CD4-positive, alpha-beta T cell (primary cell): ENCODE measurements at regions not wholly inside any gene's neighbourhood (a gene's known extent, or its start where the extent isn't known, plus 50 kb on each side); places are given as distances from the start of the nearest gene placed in this dataset.
"Not testable (repeated sequence)": the region's sequence is repeated elsewhere in the genome, so short reads cannot be mapped to it uniquely, and the experiment has no call there.

Experiments
- ATAC-seq: fragments of 200-7000 bp; cut with Tn5 transposase; one replicate; pipeline ENCODE4 v1.10.0; 2022; ENCODE audit warnings: mild to moderate bottlenecking; ENCODE audit not compliant: poor library complexity
- CTCF ChIA-PET: fragments of 350-600 bp; sonication (Branson Sonifier 250); formaldehyde crosslinking; loops from one replicate; lab custom pipeline; 2021; ENCODE audit warnings: antibody characterized with exemption, inconsistent platforms; lab: Charles Lee
- POLR2A ChIA-PET: fragments of 350-600 bp; sonication (Branson Sonifier 250); formaldehyde crosslinking; loops from one replicate; lab custom pipeline; 2021; ENCODE audit warnings: antibody characterized with exemption, inconsistent platforms; lab: Charles Lee
- DNase-seq, 14 experiments: peaks; one replicate each; pipeline ENCODE4 v3.0.0-alpha.2; 2013 to 2020; ENCODE audit warnings: mixed read lengths in 2 of 14
- H3K27ac ChIP-seq, 2 donors: one replicate each; pipeline versions ENCODE4 v1.5.1 to v1.7.0; 2013; ENCODE audit warnings: low read length in 2 of 2, low read depth in 1 of 2, mild to moderate bottlenecking in 1 of 2
- H3K27me3 ChIP-seq, 2 experiments: 1 replicate in 1 of 2; 2 replicates in 1 of 2; pipeline versions ENCODE4 v1.6.1 to v1.7.0; 2013; ENCODE audit warnings: low read length in 2 of 2, control low read depth in 1 of 2, mild to moderate bottlenecking in 1 of 2, moderate library complexity in 1 of 2; ENCODE audit not compliant: insufficient read depth in 2 of 2, control insufficient read depth in 1 of 2
- H3K36me3 ChIP-seq: one replicate; pipeline ENCODE4 v1.6.1; 2013; ENCODE audit warnings: low read length, control low read depth; ENCODE audit not compliant: insufficient read depth
- H3K4me1 ChIP-seq: one replicate; pipeline ENCODE4 v1.6.1; 2013; ENCODE audit warnings: low read length, control low read depth; ENCODE audit not compliant: insufficient read depth
- H3K4me3 ChIP-seq: one replicate; pipeline ENCODE4 v1.5.1; 2013; ENCODE audit warnings: mild to moderate bottlenecking, low read length, moderate library complexity
- H3K9me3 ChIP-seq, 2 experiments: 1 replicate in 1 of 2; 2 replicates in 1 of 2; pipeline versions ENCODE4 v1.6.1 to v1.7.0; 2013; ENCODE audit warnings: low read length in 2 of 2, mild to moderate bottlenecking in 2 of 2, control low read depth in 1 of 2, moderate library complexity in 1 of 2; ENCODE audit not compliant: control insufficient read depth in 1 of 2, insufficient read depth in 1 of 2
- H3K27ac Mint-ChIP-seq: one replicate; pipeline ENCODE4 v1.8.0; 2020; ENCODE audit warnings: mixed read lengths
- H3K27me3 Mint-ChIP-seq: one replicate; pipeline ENCODE4 v1.8.0; 2021; ENCODE audit warnings: mixed read lengths
- H3K36me3 Mint-ChIP-seq: one replicate; pipeline ENCODE4 v1.8.0; 2021; ENCODE audit warnings: low read depth, mixed read lengths
- H3K4me1 Mint-ChIP-seq: one replicate; pipeline ENCODE4 v1.8.0; 2021; ENCODE audit warnings: low read depth, mixed read lengths
- H3K4me3 Mint-ChIP-seq: one replicate; pipeline ENCODE4 v1.8.0; 2020; ENCODE audit warnings: mild to moderate bottlenecking, mixed read lengths
- H3K9me3 Mint-ChIP-seq: one replicate; pipeline ENCODE4 v1.8.0; 2020; ENCODE audit warnings: mixed read lengths
- CTCF ChIP-seq: fragments of 200-600 bp; IDR thresholded peaks from one replicate; pipeline ENCODE4 v1.8.0; 2022; ENCODE audit warnings: antibody characterized with exemption, mild to moderate bottlenecking
- intact Hi-C, 2 experiments: fragments of 100-400 bp; cut with DNase I in 1 of 2; cut with micrococcal nuclease in 1 of 2; formaldehyde crosslinking; loops; one replicate each; pipeline versions ENCODE4 v1.15.1 to v1.9.0; 2023 to 2025; cut with DNase I, micrococcal nuclease

GRCh38 chr1:8232036-8232757 is 85.7 kb upstream of the SLC45A1 start:
- H3K27me3 Mint-ChIP-seq, result peaks cover 13% of the 10 kb centered on the region
- no peak for ATAC-seq
- H3K27ac ChIP-seq, result no peak overlapping the region
- no peaks in the 10 kb centered on the region for H3K36me3 ChIP-seq
- no peaks in the 10 kb centered on the region for H3K4me1 ChIP-seq
- ChIA-PET CTCF (no interaction called here), POLR2A (no interaction called here)
- H3K9me3 ChIP-seq, result peaks cover under 1 to 6% of the 10 kb centered on the region in 2 experiments
- no peak overlapping the region for H3K27ac Mint-ChIP-seq
- H3K27me3 ChIP-seq, result no peaks in the 10 kb centered on the region
- no peak for TF ChIP-seq CTCF
- H3K4me3 ChIP-seq, result no peak overlapping the region
- DNase-seq, result no peak
- no peak overlapping the region for H3K4me3 Mint-ChIP-seq
- H3K9me3 Mint-ChIP-seq, result no peaks in the 10 kb centered on the region
- H3K4me1 Mint-ChIP-seq, result no peaks in the 10 kb centered on the region
- intact Hi-C loops, result no loop called here
- H3K36me3 Mint-ChIP-seq, result no peaks in the 10 kb centered on the region

- Mint-ChIP-seq H3K9me3 (no peaks in the 10 kb centered on the region), H3K36me3 (no peaks in the 10 kb centered on the region), H3K27me3 (peaks cover 21% of the 10 kb centered on the region), H3K4me1 (no peaks in the 10 kb centered on the region), H3K4me3 (no peak overlapping the region), H3K27ac (no peak overlapping the region)
- POLR2A ChIA-PET, result no interaction called here
- DNase-seq (no peak), ATAC-seq (no peak)
- no peaks in the 10 kb centered on the region for H3K36me3 ChIP-seq
- intact Hi-C loops, result no loop called here
- H3K4me3 ChIP-seq, result no peak overlapping the region
- CTCF ChIA-PET, result no interaction called here
- peaks cover 7 to 9% of the 10 kb centered on the region in 2 experiments for H3K9me3 ChIP-seq
- TF ChIP-seq CTCF, result no peak
- peaks cover 2 to 4% of the 10 kb centered on the region in 2 experiments for H3K27me3 ChIP-seq
- no peaks in the 10 kb centered on the region for H3K4me1 ChIP-seq
- no peak overlapping the region for H3K27ac ChIP-seq
These were observed 87.7 kb upstream of the SLC45A1 start for GRCh38 chr1:8230292-8230621.

- CTCF ChIA-PET, result no interaction called here
- DNase-seq, result no peak
- Histone ChIP-seq H3K27me3 (peaks cover 3 to 4% of the 10 kb centered on the region in 2 experiments), H3K36me3 (no peaks in the 10 kb centered on the region), H3K9me3 (peaks cover 7 to 9% of the 10 kb centered on the region in 2 experiments), H3K4me3 (no peak overlapping the region), H3K4me1 (peaks cover 4% of the 10 kb centered on the region), H3K27ac (no peak overlapping the region)
- Mint-ChIP-seq H3K27ac (no peak overlapping the region), H3K9me3 (no peaks in the 10 kb centered on the region), H3K36me3 (no peaks in the 10 kb centered on the region), H3K27me3 (peaks cover 31% of the 10 kb centered on the region), H3K4me1 (peaks cover 6% of the 10 kb centered on the region), H3K4me3 (no peak overlapping the region)
- no peak for ATAC-seq
- TF ChIP-seq CTCF, result no peak
- intact Hi-C loops, result no loop called here
- POLR2A ChIA-PET, result interaction anchor here (0.6 kb wide), 1 partner anchor 145 kb away, joined by 4 read pairs; no protein-coding TSS in a partner anchor
These were observed 89.7 kb upstream of the SLC45A1 start for GRCh38 chr1:8228253-8228652.

GRCh38 chr1:8227674-8228073 is 90.2 kb upstream of the SLC45A1 start:
- H3K27ac ChIP-seq, H3K27ac Mint-ChIP-seq, H3K4me3 Mint-ChIP-seq, intact Hi-C loops, H3K4me3 ChIP-seq, H3K36me3 Mint-ChIP-seq, H3K9me3 Mint-ChIP-seq, CTCF ChIA-PET, H3K9me3 ChIP-seq, H3K27me3 ChIP-seq, ATAC-seq, H3K4me1 Mint-ChIP-seq, H3K36me3 ChIP-seq, H3K4me1 ChIP-seq, DNase-seq: not testable (repeated sequence)
- H3K27me3 Mint-ChIP-seq, result peaks cover 31% of the 10 kb centered on the region
- POLR2A ChIA-PET, result interaction anchor here (0.6 kb wide), 1 partner anchor 145 kb away, joined by 4 read pairs; no protein-coding TSS in a partner anchor
